Retina (tissue), 1 donor: ENCODE measurements at regions not wholly inside any gene's neighbourhood (a gene's known extent, or its start where the extent isn't known, plus 50 kb on each side); places are given as distances from the start of the nearest gene placed in this dataset.
A peak's percentile ranks its signal among the peaks of the same experiment; 100 is the strongest.

Source experiments
- DNase-seq: peaks from one replicate; pipeline ENCODE4 v3.0.0-alpha.2; 2016

DNA sequence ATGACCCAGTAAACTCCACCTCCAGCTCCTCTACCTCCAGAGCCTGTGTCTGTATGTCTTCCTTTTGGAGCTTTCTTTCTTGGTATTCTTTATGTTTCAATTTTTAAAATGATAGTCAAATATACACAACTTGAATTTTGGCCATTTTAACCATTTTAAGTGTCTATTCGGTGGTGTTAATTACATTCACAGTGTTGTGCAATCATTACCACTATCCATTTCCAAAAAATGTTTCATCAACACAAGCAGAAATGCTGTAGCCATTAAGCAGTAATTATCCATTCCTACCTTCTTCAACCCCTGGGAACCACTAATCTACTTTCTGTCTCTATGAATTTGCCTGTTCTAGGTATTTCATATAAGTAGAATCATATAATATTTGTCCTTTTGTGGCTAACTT, 194.5 kb upstream of the TSC22D2 start:
- no peak for DNase-seq

DNA sequence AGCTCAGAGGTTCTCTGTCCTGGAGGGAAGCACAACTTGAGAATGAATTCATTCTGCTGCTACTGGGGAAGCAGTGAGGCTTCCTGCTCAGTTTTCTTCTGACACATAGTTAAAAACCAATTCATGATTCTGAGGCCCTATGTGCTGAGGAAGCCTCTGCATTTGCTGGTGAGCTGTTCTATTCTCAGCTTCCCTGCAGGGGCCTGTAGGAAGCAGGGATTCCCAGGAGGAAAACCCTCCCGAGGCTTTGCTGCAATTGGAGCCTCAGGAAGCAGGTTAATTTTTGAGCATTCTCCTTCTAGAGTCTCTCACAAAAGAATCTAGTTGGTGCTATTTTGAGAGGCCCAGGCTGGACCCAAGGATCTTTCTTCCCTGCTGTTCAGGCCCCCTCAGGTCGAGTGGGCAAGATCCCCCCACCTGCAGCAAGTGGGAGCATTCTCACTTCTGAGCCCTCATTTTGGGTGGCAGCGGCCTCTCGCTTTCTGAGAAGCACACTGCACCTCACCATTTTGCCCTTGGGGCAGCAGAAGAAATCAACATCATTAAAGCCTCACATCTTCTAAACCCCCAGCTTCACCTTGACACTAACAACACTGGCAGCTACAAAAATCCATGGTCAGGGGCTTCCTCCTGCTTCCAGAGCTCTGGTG, 197.5 kb upstream of the TSC22D2 start:
- no peak for DNase-seq

DNA sequence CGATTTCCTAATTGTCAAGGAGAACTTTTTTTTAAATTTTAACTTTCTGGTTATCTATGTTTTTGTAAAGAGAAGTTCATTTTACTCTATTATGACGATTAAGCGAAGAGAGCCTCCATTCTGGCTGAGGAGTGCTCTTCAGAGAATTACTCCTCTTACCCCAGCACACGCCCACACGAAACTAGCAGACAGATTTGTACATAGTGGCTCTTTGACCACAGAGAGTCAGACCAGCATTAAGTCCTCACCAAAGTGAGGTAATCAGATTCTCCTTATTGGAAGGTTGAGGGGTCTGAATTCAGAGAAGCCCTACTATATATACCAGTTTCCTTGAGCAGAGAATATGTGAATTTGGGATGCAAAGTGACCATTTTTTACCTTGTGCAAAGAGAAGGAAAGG, 204.8 kb upstream of the TSC22D2 start:
- no peak for DNase-seq

DNA sequence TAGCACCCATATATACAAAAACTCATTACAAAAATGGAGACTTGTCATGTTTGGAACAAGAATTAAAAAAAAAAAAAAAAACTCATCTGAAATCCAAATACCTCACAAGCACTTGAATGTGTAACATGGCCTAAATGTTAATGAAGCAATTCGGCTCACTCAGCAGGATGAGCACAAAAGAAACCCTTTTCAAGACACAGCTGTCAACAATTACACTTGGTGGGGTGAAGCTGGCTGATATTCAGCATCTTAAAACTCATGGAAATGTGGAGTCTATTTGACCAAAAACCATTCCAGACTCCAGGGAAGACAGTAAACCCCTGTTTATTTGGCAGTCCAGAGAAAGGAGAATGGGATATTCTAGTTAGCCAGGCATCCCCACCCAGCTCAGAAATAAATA, 205.4 kb upstream of the TSC22D2 start:
- peak; percentile 29 for DNase-seq

DNA sequence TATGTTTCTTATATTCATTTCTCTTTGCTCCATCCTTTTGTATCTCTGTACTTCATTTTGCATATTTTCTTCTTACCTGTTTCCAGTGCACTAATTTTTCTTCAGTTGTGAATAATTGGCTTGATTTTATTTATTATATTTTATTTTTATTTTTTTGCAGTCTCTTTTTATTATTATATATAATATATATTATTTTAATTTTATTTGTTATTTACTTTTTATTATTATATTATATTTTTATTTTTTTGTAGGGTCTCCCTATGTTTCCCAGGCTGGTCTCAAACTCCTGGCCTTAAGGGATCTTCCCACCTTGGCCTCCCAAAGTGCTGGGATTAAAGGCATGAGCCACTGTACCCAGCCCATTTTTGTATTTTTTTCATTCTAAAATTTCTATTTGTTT, 213.1 kb upstream of the TSC22D2 start:
- no peak for DNase-seq

DNA sequence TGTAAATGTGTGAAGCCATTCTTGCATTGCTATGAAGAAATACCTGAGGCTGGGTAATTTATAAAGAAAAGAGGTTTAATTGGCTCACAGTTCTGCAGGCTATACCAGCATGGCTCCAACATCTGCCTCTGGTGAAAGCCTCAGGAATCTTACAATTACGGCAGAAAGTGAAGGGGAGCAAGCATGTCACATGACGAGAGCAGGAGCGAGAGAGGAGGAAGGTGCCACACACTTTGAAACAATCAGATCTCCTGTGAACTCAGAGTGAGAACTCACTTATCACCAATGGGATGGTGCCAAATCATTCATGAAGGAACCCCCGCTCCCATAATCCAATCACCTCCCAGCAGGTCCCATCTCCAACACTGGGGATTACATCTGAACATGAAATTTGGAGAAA, 213.6 kb upstream of the TSC22D2 start:
- no peak for DNase-seq

DNA sequence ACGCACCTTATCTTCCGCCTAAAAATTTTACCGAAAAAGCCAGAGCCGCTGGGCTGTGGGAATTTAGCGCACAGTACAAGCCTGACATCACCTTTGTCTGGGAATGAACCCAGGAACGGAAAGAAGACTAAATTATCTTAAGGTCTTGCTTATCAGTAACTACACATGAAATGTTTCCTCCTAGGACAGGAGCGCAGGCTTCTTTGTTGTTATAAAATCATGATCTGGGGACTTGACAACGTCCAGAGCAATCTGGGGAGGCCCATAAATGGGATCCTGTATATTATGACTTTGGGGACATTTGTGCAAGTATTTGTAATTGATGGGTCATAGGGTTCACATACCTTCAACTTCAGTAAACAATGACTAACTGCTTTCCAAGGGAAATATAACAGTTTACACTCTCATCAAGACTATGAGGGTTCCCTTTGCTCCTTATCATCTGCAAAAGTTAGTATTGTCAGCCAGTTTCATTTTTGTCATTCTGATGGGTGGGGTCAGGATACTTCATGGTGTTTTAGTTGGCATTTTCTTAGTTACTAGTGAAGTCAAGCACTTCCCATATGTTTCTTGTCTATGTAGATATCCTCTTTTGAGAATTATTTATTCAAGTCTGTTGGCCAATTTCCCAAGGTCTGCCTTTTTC, 213.9 kb upstream of the PFN2 start:
- no peak for DNase-seq

DNA sequence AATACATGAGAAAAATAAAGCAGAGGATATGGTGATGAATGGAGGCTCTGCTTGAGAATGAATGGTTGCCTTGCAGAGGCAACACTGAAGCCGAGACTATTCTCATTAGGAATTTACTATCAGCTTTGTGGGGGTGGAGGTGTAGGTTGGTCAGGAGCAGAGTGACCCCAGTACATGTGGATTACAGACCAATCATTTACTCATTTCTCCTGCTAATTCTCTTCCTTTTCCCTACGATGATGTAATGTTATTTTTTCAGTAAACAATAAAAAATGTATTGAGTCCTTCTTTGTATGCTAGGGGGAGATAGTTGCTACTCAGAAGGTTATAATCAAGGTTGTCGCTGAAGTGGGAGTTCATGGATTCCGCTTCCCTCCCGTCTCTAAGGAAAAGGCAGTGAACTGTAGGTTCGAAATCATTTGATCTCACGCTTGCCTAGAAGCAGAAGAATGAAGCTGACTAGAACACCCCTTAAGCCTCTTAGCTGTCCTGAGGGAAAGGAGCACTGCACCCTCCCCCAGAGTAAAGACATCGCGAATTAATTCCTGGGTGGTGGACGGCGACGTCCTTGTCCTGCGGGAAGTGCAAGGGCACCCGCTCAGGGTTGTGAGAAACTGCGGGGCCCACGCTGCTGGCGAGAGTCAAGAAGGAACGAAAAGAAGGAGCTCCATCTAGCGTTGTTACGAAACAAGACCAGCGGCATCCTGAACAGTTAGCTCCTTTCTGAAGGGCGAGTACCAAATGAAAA, 213.2 kb upstream of the PFN2 start:
- peak; percentile 89 for DNase-seq

DNA sequence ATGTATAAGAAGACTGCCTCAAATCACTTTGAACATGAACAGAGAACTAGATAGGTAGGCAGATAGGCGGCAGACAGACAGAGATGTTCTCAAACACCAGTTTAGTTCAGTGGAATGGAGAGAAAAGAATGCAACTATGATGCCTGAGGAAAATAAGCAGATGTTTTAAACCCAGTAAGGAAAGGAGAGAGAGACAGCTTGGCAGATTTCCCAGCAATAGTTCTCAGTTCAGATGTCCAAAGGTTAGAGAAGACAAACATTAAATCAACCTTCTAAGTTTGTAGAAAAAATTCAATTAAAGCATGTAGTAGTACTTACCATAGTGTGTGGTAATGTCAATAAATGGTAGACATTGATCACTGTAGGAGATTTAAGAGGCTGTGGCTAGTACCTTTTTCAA, 209.6 kb upstream of the PFN2 start:
- DNase-seq = no peak

DNA sequence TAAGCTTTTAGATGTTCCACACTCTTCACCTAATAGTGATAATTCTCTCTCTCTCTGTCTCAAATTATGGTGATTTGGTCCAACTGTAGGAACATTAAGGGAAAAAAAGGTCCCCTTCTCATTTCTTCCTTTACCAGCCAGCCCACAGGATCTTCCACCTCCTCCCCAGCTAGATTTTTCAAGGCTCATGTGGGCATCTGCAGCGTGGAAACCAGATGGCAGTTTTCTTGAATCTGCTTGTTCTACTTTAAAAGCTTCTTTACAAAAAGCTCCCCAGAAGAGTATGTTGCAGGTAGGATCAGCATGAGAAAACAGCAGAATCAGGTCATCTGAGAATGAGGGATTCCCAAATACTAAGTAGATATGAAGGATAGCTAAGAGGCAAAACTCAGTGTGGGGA, 208.6 kb upstream of the PFN2 start:
- DNase-seq = no peak

DNA sequence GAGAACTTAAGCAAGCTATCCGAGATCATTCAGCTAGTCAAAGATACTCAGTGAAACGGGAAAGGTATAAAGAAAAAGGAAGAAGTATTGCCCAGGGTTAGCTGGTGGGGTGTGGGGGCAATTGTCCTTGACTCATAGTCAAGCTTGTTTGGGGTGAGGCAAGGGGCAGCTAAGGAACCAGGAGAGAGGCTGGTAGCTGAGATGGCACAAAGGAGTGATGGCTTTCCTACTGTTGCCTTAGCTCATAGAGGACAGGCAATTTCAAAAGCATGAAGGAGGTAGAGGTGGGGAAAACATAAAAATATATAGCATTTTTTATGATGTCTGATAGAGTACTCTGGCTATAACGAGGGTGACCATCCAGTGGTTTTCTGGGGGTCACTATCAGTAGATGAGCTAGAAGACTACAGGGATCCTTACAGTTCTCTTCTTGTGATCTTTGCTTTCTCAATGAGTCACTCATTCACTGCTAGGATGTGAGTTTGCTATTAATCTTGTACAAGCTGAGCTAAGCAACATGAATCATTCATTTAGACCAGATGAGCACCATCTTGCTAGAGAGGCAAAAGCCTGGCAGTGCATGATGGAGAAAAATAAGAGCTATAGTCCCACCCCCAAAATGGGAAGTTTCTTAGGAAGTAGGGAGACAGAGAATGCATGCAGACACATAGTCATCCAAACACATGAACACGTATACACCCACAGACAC, 207.1 kb upstream of the PFN2 start:
- DNase-seq = no peak

DNA sequence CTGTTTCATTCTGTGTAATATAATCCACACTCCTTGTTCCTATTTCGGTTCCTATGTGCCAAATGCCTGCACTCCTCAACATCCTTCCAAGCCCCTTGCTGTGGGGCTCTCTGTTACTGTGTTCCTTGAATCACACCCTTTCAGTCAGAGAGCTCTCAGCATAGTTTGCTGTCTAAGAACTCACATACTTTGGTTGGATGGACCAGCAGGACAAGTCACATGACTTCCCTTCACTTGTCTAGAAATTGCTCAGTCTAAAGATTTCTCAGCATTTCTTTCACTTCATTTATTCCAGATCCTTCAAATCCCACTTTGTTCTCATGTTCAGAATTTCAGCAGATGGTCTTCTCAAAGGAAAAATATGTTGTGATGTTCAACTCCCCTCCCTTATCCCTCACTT, 203.5 kb upstream of the PFN2 start:
- DNase-seq = no peak

DNA sequence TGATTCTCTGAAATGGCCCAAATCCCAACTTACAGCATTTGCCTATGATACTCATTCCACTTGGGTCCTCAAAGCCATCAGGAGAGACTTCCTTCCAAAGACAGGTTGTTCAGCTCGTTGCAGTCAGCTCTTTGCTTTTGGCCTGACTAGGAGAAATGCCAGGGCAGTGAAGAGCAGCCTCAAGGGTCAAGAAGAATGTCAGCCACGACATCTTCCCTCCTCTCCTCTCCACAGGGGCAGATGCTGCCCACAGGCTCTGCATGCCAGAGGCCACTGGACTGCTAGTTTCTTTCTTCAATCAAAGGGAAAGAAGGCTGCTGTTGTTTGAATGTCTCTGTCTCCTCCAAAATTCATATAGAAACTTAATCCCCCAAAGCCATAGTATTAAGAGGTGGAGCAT, 201.7 kb upstream of the PFN2 start:
- no peak for DNase-seq

DNA sequence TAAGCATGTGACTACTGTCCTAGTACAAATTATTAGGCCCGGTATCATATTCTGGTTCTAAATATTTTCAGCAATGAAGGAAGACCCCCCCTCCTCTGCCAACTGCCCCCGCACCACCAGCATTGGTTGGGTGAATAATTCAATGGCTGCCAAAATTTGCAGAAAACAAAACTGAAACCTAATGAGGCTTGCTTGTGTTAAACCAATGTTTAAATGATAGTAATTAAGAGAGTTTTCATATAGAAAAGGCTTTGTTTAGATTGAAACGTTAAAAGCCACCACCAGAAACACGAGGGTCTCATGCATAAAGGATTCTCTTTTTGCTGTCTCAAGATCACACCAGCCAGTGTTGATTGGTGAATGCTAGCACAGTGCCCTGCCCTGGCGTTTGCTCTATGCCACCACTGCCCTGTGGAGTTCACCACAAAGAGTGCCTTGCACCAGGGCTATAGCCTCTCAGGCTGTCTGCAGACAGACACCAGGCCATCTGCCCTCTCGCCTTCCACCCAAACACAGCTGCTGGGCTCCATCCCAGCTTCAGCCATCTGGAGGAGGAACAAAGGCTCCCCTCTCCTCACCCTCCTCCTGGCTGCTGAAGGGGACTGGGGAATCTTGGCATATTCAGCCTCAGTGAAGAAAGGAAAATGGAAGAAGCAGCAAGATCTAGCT, 200.3 kb upstream of the PFN2 start:
- peak; percentile 39 for DNase-seq

DNA sequence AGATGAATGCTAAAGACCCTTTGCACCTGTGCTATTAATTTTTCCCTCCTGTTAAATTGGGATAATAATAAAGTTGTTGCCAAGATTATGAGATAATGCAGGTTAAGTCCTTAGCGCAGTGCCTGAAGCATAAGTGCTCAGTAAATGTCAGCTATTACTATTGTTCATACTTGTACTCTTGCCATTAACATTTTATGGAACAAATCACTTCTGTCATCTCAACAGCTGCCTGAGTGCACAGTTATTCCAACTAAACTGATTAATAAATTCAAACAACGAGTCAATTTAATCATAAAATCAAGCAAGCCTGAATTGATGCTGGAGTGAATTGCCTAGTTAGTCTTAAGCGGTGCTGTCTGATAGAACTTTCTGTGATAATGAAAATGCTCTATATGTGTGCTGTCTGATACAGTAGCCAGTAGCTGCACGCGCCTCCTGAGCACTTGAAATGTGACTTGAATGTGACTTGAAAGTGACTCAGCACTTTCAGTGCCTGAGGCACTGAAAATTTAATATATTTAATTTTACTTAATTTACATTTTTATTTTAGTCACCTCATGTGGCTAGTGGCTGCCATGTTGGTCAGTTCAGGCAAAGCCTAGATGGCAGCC, 198.7 kb upstream of the PFN2 start:
- DNase-seq = no peak

DNA sequence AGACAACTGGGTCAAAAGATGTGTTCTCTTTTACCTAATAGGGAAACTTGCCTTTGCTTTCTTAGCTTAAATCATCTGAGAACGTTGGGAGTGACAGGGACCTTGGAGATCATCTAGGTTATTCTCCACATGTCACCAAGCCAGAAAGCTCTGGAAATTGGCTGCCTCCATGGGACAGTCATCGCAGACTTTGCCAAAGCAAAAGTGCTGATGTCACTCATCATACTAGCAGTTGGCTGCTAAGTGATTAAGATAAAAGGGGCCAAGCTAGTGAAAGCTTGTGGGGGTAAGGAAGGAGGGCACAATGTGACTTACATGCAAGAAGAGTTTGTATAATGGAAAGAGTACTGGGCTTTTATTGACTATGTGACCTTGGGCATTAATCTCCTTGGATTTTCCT, 198.0 kb upstream of the PFN2 start:
- DNase-seq = no peak

DNA sequence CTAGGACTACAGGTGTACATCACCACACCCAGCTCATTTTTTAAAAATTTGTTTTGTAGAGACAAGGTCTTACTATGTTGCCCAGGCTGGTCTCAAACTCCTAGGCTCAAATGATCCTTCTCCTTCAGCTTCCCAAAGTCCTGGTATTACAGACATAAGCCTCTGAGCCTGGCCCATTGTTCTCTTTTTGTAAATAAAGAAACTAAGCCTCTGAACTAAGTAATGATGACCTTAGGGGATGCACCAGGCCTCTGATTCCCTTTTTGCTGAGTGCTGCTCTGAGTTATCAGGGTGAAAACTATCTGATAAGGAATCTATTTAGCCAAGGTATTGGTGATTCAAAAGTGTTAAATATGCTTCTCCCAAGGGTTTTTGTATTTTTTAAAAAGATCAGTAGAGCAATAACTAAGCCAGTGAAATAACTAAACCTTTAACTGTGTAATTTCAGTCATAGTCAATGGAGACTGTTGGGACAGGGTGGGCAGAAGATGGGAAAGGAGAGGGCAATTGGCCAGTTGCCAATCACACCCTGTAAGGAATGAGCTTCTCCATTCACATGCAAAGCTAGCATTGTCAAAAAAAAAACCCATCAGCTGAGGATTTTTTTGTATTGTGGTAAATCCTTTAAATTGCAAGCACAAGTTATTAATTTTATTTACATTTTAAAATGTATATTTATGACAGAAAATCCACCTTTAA, 194.8 kb upstream of the PFN2 start:
- DNase-seq = no peak

DNA sequence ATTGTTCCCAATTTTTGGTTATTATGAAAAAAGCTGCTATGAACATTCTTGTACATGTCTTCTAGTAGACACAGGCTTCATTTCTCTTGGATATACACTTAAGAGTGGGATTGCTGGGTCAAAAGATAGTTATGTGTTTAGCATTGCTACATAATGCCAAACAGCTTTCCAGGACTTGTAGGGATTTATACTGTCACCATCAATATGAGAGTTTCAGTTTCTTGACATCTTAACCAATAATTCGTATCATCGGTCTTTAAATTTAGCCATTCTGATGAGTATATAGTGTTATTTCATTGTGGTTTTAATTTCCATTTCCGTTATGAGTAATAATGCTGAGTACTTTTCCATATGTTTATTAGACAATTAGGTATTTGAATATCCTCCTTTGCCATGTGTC, 190.3 kb upstream of the PFN2 start:
- no peak for DNase-seq

DNA sequence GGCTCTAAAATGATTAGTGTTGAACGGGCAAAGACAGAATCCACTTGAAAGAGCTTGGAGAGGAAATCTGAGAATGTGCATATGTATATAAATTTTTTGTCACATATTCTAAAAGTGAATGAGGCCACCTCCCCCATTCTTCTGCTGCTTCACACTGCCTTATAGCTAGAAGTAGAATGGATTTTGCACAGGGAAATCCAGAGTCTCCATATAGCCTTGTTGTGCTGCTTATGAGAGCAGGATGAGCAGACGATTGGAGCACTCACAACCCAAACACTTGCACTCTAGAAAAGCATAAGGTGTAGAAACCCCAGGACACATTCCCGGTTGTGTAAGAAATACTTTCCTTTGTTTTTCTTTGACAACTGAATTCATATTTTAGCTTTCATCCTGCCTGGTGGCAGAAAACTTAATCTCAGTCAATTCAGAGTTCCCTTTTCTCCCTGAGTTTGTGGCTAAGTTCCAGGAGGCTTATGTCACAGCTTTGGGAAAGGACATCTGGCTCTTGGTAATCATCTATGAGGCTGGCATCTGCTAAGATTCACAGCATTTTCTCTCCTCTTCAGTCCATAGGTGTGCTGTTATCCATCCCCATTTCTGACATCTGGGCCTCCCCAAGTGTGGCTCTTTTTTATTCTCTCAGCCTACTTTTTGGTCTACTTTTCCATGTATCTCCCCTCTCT, 188.4 kb upstream of the PFN2 start:
- DNase-seq = no peak

DNA sequence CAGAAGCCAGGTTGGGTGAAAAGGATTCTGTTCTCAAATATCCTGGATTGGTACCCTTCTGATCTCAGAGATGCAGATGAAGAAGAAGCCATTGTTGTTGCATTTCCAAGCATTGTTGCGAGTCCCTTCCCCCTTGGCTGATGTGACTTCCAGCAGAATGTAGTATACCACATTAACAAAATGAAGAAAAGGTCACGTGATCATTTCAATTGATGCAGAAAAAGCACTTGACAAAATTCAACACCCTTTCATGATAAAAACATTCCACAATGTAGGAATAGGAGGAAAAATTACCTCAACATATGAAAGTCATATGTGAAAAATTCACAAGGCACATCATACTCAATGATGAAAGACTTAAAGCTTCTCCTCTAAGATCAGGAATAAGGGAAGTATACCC, 181.9 kb upstream of the PFN2 start:
- no peak for DNase-seq

DNA sequence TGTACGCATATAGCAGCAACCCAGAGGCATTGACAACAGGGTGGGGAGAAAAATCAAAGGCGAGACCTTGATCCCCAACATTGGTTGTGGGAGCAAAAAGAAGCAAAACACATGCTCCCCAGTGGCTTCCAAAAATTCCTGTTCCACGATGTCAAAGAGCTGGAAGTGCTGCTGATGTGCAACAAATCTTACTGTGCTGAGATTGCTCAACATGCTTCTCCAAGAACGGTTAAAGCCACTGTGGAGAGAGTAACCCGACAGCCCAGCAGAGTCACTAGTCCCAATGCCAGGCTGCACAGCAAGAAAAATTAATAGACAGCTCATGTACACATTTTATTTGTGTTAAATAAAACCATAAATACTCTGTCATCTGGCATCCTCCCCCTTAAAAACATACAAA, 179.9 kb upstream of the PFN2 start:
- DNase-seq = no peak

DNA sequence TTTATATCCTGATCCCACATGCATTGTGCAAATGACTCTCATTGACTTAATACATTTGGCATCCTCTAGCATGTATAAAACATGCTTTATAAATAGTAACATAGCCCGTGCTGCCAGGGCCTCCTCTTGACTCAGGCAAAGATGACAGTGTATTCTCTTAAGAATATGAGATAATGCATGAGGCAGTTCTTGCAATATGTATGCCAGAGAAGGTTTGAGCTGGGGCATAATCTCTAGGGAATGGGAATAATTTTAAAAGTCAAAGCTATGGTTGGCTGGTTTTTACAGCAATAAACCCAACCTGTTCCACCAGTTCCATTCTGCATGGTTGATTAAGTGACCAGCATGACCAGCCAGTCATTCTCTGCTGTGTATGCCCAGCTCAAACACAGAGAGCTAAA, 179.0 kb upstream of the PFN2 start:
- peak; percentile 55 for DNase-seq
